Neural cell (in vitro differentiated cells): ENCODE measurements at regions not wholly inside any gene's neighbourhood (a gene's known extent, or its start where the extent isn't known, plus 50 kb on each side); places are given as distances from the start of the nearest gene placed in this dataset.

Source experiments
- H2AFZ ChIP-seq: fragments of 200-600, 300-800 bp; sonication (generic), shearing (Covaris generic); 2 replicates; pipeline ENCODE4 v1.6.0; 2014; ENCODE audit warnings: low read depth, mild to moderate bottlenecking, antibody characterized with exemption, low read length, moderate library complexity
- H3F3A ChIP-seq: fragments of 200-600 bp; shearing (Covaris generic); 2 replicates; pipeline ENCODE4 v1.6.1; 2016; ENCODE audit warnings: mild to moderate bottlenecking, moderate library complexity, mixed read lengths, antibody characterized with exemption, low read length; ENCODE audit not compliant: insufficient read depth, poor library complexity, severe bottlenecking
- H3K27ac ChIP-seq: fragments of 200-600, 300-800 bp; sonication (generic), shearing (Covaris generic); 2 replicates; pipeline ENCODE4 v1.5.1; 2014; ENCODE audit warnings: mild to moderate bottlenecking, low read length, moderate library complexity
- H3K27me3 ChIP-seq: fragments of 300-800, 200-600 bp; sonication (generic), shearing (Covaris generic); 2 replicates; pipeline ENCODE4 v1.6.0; 2014; ENCODE audit warnings: mild to moderate bottlenecking, low read depth, low read length, moderate library complexity; ENCODE audit not compliant: insufficient read depth
- H3K36me3 ChIP-seq: fragments of 300-800, 200-600 bp; sonication (generic), shearing (Covaris generic); 2 replicates; pipeline ENCODE4 v1.5.1; 2014; ENCODE audit warnings: mild to moderate bottlenecking, antibody characterized with exemption, low read length, moderate library complexity; ENCODE audit not compliant: insufficient read depth
- H3K4me2 ChIP-seq: fragments of 300-800, 200-600 bp; sonication (generic), shearing (Covaris generic); 2 replicates; pipeline ENCODE4 v1.6.0; 2014; ENCODE audit warnings: mild to moderate bottlenecking, low read length
- H3K4me3 ChIP-seq: fragments of 300-800, 200-600 bp; sonication (generic), shearing (Covaris generic); 2 replicates; pipeline ENCODE4 v1.5.1; 2014; ENCODE audit warnings: mild to moderate bottlenecking, low read length, moderate library complexity
- H3K79me2 ChIP-seq: fragments of 200-600 bp; shearing (Covaris generic); replicated peaks from 2 replicates; pipeline ENCODE4 v1.6.0; 2014; ENCODE audit warnings: mild to moderate bottlenecking, low read length, moderate library complexity; ENCODE audit not compliant: insufficient read depth
- H3K9ac ChIP-seq: fragments of 300-800, 200-600 bp; sonication (generic), shearing (Covaris generic); 2 replicates; pipeline ENCODE4 v1.6.1; 2016; ENCODE audit warnings: mild to moderate bottlenecking, low read length, mixed read lengths
- H3K9me2 ChIP-seq: fragments of 200-600 bp; shearing (Covaris generic); 2 replicates; pipeline ENCODE4 v1.6.1; 2016; ENCODE audit warnings: mild to moderate bottlenecking, low read length, mixed read lengths; ENCODE audit not compliant: insufficient read depth
- H3K9me3 ChIP-seq: fragments of 200-600, 300-800 bp; sonication (generic), shearing (Covaris generic); 2 replicates; pipeline ENCODE4 v1.6.1; 2016; ENCODE audit warnings: mild to moderate bottlenecking, mixed run types, low read length, moderate library complexity, mixed read lengths
- H4K20me1 ChIP-seq: fragments of 200-600 bp; shearing (Covaris generic); 2 replicates; pipeline ENCODE4 v1.6.1; 2016; ENCODE audit warnings: mild to moderate bottlenecking, mixed run types; ENCODE audit not compliant: insufficient read depth
- EP300 ChIP-seq: fragments of 450-650 bp; conservative IDR thresholded peaks from 2 replicates; pipeline ENCODE4 v1.6.1; 2014; ENCODE audit warnings: antibody characterized with exemption, mild to moderate bottlenecking, moderate library complexity; ENCODE audit not compliant: poor library complexity, severe bottlenecking
- EZH2 ChIP-seq: fragments of 200-600, 300-800 bp; shearing (Covaris generic), sonication (generic); IDR thresholded peaks from 2 replicates; pipeline ENCODE4 v1.6.1; 2014; ENCODE audit warnings: antibody characterized with exemption, low read length, borderline replicate concordance, mild to moderate bottlenecking; ENCODE audit not compliant: insufficient read depth, poor library complexity, severe bottlenecking
- MXI1 ChIP-seq: fragments of 450-650 bp; conservative IDR thresholded peaks from 2 replicates; pipeline ENCODE4 v1.6.1; 2014; ENCODE audit warnings: antibody characterized with exemption, mild to moderate bottlenecking; ENCODE audit not compliant: poor library complexity, severe bottlenecking
- POLR2AphosphoS5 ChIP-seq: IDR thresholded peaks from 2 replicates; pipeline ENCODE4 v1.6.1; 2012
- RAD21 ChIP-seq: fragments of 450-650 bp; conservative IDR thresholded peaks from 2 replicates; pipeline ENCODE4 v1.6.1; 2014; ENCODE audit warnings: antibody characterized with exemption, mild to moderate bottlenecking, moderate library complexity
- SMC3 ChIP-seq: fragments of 450-650 bp; conservative IDR thresholded peaks from 2 replicates; pipeline ENCODE4 v1.6.1; 2014; ENCODE audit warnings: antibody characterized with exemption, mild to moderate bottlenecking, moderate library complexity; ENCODE audit not compliant: poor library complexity
- TAF1 ChIP-seq: IDR thresholded peaks from 2 replicates; pipeline ENCODE4 v1.6.1; 2012; ENCODE audit warnings: low read depth
- TF ChIP-seq, protein P1 (sequence below): IDR thresholded peaks from 2 replicates; pipeline ENCODE4 v1.6.1; 2012; ENCODE audit warnings: borderline replicate concordance
- TF ChIP-seq, protein P2 (sequence below): fragments of 450-650 bp; IDR thresholded peaks from 2 replicates; pipeline ENCODE4 v1.5.1; 2014; ENCODE audit warnings: antibody characterized with exemption, mild to moderate bottlenecking, moderate library complexity; ENCODE audit not compliant: poor library complexity, severe bottlenecking

DNA sequence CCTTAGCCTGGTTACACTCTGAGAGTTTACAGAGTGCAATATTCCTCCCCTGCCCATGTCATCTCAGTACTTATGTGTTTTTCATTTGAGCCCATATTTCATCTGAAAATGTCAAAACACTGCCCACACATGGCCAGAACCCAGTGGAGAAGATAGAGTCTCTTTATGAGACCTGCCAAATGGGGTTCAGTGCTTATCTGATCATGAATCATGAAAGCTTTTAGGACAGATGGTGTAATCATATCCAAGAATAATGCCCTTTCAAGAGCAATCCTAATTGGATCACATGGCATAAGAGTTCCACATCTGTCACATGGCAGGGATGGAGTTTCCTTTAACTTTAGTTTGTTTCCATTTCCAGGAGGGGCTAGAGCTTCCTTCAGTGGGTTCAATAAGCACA, 77.2 kb upstream of the AGBL1 start:
- Histone ChIP-seq H3K27ac (no peak overlapping the region), H4K20me1 (no peaks in the 10 kb centered on the region), H3K4me2 (no peak overlapping the region), H3K9me2 (no peaks in the 10 kb centered on the region), H3K9ac (no peak overlapping the region), H2AFZ (no peak overlapping the region), H3K4me3 (no peak overlapping the region), H3F3A (no peaks in the 10 kb centered on the region), H3K79me2 (no peaks in the 10 kb centered on the region), H3K36me3 (no peaks in the 10 kb centered on the region), H3K27me3 (no peaks in the 10 kb centered on the region), H3K9me3 (no peaks in the 10 kb centered on the region)
- TF ChIP-seq RAD21 = no peak
- TF ChIP-seq, protein P1, sequence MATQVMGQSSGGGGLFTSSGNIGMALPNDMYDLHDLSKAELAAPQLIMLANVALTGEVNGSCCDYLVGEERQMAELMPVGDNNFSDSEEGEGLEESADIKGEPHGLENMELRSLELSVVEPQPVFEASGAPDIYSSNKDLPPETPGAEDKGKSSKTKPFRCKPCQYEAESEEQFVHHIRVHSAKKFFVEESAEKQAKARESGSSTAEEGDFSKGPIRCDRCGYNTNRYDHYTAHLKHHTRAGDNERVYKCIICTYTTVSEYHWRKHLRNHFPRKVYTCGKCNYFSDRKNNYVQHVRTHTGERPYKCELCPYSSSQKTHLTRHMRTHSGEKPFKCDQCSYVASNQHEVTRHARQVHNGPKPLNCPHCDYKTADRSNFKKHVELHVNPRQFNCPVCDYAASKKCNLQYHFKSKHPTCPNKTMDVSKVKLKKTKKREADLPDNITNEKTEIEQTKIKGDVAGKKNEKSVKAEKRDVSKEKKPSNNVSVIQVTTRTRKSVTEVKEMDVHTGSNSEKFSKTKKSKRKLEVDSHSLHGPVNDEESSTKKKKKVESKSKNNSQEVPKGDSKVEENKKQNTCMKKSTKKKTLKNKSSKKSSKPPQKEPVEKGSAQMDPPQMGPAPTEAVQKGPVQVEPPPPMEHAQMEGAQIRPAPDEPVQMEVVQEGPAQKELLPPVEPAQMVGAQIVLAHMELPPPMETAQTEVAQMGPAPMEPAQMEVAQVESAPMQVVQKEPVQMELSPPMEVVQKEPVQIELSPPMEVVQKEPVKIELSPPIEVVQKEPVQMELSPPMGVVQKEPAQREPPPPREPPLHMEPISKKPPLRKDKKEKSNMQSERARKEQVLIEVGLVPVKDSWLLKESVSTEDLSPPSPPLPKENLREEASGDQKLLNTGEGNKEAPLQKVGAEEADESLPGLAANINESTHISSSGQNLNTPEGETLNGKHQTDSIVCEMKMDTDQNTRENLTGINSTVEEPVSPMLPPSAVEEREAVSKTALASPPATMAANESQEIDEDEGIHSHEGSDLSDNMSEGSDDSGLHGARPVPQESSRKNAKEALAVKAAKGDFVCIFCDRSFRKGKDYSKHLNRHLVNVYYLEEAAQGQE = no peak
- TF ChIP-seq EZH2 = no peak
- no peak for TF ChIP-seq POLR2AphosphoS5
- TF ChIP-seq, protein P2, sequence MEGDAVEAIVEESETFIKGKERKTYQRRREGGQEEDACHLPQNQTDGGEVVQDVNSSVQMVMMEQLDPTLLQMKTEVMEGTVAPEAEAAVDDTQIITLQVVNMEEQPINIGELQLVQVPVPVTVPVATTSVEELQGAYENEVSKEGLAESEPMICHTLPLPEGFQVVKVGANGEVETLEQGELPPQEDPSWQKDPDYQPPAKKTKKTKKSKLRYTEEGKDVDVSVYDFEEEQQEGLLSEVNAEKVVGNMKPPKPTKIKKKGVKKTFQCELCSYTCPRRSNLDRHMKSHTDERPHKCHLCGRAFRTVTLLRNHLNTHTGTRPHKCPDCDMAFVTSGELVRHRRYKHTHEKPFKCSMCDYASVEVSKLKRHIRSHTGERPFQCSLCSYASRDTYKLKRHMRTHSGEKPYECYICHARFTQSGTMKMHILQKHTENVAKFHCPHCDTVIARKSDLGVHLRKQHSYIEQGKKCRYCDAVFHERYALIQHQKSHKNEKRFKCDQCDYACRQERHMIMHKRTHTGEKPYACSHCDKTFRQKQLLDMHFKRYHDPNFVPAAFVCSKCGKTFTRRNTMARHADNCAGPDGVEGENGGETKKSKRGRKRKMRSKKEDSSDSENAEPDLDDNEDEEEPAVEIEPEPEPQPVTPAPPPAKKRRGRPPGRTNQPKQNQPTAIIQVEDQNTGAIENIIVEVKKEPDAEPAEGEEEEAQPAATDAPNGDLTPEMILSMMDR = no peak
- no peak for TF ChIP-seq EP300
- TF ChIP-seq TAF1 = no peak
- TF ChIP-seq SMC3 = no peak
- TF ChIP-seq MXI1 = no peak

DNA sequence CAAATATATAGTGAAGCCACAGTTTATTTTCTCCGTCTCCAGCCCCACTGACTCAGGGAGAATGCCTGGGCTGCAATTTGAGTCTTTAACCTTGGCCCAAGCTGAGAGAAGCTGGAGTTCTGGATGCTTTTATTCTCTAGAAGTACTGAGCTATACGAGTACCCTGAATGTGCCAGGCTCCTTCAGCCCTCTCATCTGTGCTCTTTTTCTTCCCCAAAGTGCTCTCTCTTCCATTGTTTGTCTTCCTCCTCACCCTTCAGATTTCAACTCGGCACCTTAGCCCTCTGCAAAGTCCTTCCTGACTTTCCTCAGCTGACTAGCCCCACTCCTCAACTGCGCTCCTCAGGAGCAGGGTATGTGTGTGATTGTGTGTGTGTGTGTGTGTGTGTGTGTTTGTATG, 75.6 kb upstream of the AGBL1 start:
- H3K9me3 ChIP-seq = no peaks in the 10 kb centered on the region
- no peaks in the 10 kb centered on the region for H3K36me3 ChIP-seq
- H3K27me3 ChIP-seq = no peaks in the 10 kb centered on the region
- TF ChIP-seq SMC3 (no peak), MXI1 (no peak), EP300 (no peak), TAF1 (no peak), RAD21 (no peak)
- TF ChIP-seq, protein P1 = no peak
- no peak overlapping the region for H3K4me3 ChIP-seq
- no peak overlapping the region for H2AFZ ChIP-seq
- no peaks in the 10 kb centered on the region for H3K9me2 ChIP-seq
- H3K27ac ChIP-seq = no peak overlapping the region
- no peaks in the 10 kb centered on the region for H3F3A ChIP-seq
- H4K20me1 ChIP-seq = no peaks in the 10 kb centered on the region
- no peaks in the 10 kb centered on the region for H3K79me2 ChIP-seq
- no peak overlapping the region for H3K9ac ChIP-seq
- no peak overlapping the region for H3K4me2 ChIP-seq
